ENCODE measurements at regions not wholly inside any gene's neighbourhood (a gene's known extent, or its start where the extent isn't known, plus 50 kb on each side); places are given as distances from the start of the nearest gene placed in this dataset.

DNA sequence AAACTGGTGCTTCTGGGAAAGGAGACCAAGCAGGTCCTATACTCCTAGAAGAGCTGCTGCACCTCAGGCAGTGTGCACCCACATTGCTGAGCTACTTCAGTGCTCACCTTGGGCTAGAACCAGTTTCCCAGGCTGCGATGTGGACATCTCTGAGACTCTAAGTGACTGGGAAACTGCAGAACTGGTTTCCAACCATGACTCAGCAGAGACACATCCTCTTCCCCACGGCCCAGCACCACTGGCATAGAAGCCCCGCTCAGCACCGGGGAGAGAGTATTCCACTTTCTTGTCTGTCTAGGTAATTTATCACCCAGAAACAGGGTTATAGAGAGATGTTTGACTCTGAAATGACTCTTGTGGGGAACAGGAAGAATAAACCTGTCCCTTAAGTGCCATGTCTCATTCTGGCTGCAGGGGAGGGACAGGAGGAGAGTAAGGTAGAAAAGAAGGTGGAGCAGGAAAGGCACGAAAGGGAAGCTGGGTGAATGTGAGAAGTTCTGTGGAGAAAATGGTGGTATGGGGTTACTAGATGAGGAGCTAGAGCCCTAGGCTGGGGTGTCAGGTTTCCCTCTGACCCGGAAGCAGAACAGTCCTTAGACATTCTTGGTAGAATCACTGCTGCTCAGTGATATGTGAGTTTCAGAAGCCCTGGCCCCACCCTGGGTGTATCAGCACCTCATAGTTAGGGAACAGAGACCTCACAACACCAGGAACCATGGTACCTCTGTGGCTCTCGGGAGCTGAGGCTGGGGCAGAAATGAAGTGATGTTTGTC lies 340.4 kb upstream of the NCAM1 start:
- H4K20me1 ChIP-seq (replicated peaks in 1 of 2; ENCODE audit: control insufficient read depth in 1 of 2, insufficient read depth in 2 of 2, low read length in 2 of 2): no peaks in the 10 kb centered on the region
- H4K8ac ChIP-seq (ENCODE audit: extremely low read depth, insufficient read depth, low read length): no peak overlapping the region
- peak overlapping the region; percentile 30; the same call in 1 of the 2 replicates for H2AFZ ChIP-seq (ENCODE audit: low read length)
- no peak overlapping the region for H3K23ac ChIP-seq (ENCODE audit: insufficient read length)
- no peaks in the 10 kb centered on the region for H3K79me2 ChIP-seq (ENCODE audit: control insufficient read depth in 1 of 2, insufficient read depth in 2 of 2, low read length in 2 of 2)
- H2BK15ac ChIP-seq (ENCODE audit: low read length): no peak overlapping the region
- no peak overlapping the region for H4K91ac ChIP-seq (replicated peaks; ENCODE audit: insufficient read length, low read length)
- H3K4me3 ChIP-seq (ENCODE audit: extremely low read depth in 1 of 4, insufficient read depth in 2 of 4, low read depth in 3 of 4, low read length in 4 of 4): no peak overlapping the region
- no peak overlapping the region for H3K56ac ChIP-seq (replicated peaks; ENCODE audit: insufficient read length, low read depth, low read length)
- DNase-seq (ENCODE audit: low read depth in 1 of 2, low spot score in 2 of 2): no peak
- H3K4me1 ChIP-seq (replicated peaks in 1 of 4; ENCODE audit: control insufficient read depth in 3 of 4, insufficient read depth in 4 of 4, low read length in 3 of 4): no peaks in the 10 kb centered on the region; a peak in 1 of 7 replicates
- no peak for FAIRE-seq
- no peak overlapping the region for H3K9ac ChIP-seq (replicated peaks in 1 of 4; ENCODE audit: extremely low read depth in 1 of 4, low read depth in 3 of 4, low read length in 3 of 4)
- H3K9me3 ChIP-seq (ENCODE audit: insufficient read depth in 2 of 2, low read depth in 1 of 2, low read length in 1 of 2): no peaks in the 10 kb centered on the region
- H2BK5ac ChIP-seq (ENCODE audit: low read depth, low read length): no peak overlapping the region
- H2AK5ac ChIP-seq (ENCODE audit: low read depth, low read length): no peak overlapping the region
- POLR2A ChIA-PET (ENCODE audit: partially characterized antibody): no interaction called here
- WGBS, 2 experiments (ENCODE audit: extremely low coverage in 1 of 2, insufficient coverage in 1 of 2, insufficient read length in 1 of 2, insufficient replicate concordance in 2 of 2, low coverage in 1 of 2, low lambda C conversion rate in 2 of 2, missing lambda C conversion rate in 1 of 2): 90% methylated on average over 7 of the region's 7 CpGs; no CpG with 5 or more reads in 1 of the 2 experiments
- no peak overlapping the region for H3K14ac ChIP-seq (ENCODE audit: insufficient read length)
- H3K4ac ChIP-seq (replicated peaks; ENCODE audit: insufficient read length, low read depth, low read length): no peak overlapping the region
- no peak overlapping the region for H2BK120ac ChIP-seq (replicated peaks; ENCODE audit: low read depth, low read length)
- no peak overlapping the region for H3K27ac ChIP-seq (ENCODE audit: low read depth, low read length)
- no peaks in the 10 kb centered on the region; the same call in 1 of the 2 replicates for H3K23me2 ChIP-seq (ENCODE audit: low read depth, low read length)
- H3K27me3 ChIP-seq (replicated peaks in 1 of 4; ENCODE audit: control insufficient read depth in 3 of 4, extremely low read depth in 1 of 4, insufficient read depth in 3 of 4, low read length in 3 of 4): no peaks in the 10 kb centered on the region
- H3K79me1 ChIP-seq (ENCODE audit: low read depth, low read length): no peaks in the 10 kb centered on the region
- H2BK12ac ChIP-seq (ENCODE audit: low read depth, low read length): no peak overlapping the region
- CTCF ChIA-PET (ENCODE audit: partially characterized antibody): interaction anchor here (0.6 to 2.7 kb wide), 2 partner anchors 14 to 371 kb away, joined by 3 to 8 read pairs; no protein-coding TSS in a partner anchor
- H3K18ac ChIP-seq (ENCODE audit: extremely low read depth, low read length): no peak overlapping the region
- no peak overlapping the region for H3K4me2 ChIP-seq (ENCODE audit: insufficient read depth in 1 of 2, low read depth in 2 of 2, low read length in 2 of 2)
- H4K5ac ChIP-seq (ENCODE audit: insufficient read length, low read depth, low read length): no peak overlapping the region
- no peaks in the 10 kb centered on the region for H3K36me3 ChIP-seq (ENCODE audit: control insufficient read depth in 2 of 4, insufficient read depth in 4 of 4, low read length in 3 of 4)
- no peak overlapping the region for H2BK20ac ChIP-seq (ENCODE audit: low read length)
- TF ChIP-seq GABPA (IDR thresholded peaks at IDR 0.05; ENCODE audit: borderline replicate concordance, insufficient read depth, low read length): no peak
- TF ChIP-seq RXRA (IDR thresholded peaks at IDR 0.05; ENCODE audit: insufficient read depth, low read depth, low read length): no peak
- TF ChIP-seq NANOG (IDR thresholded peaks at IDR 0.05; ENCODE audit: insufficient read depth, low read depth, low read length, poor library complexity, severe bottlenecking): no peak
- TF ChIP-seq CHD2 (IDR thresholded peaks at IDR 0.05; ENCODE audit: low read length): no peak
- TF ChIP-seq BRCA1 (IDR thresholded peaks at IDR 0.05; ENCODE audit: low read depth, low read length): no peak
- TF ChIP-seq MAFK (IDR thresholded peaks at IDR 0.05; ENCODE audit: low read depth, low read length): no peak
- no peak for TF ChIP-seq FOSL1 (IDR thresholded peaks at IDR 0.05; ENCODE audit: insufficient read depth, low read depth, low read length)
- TF ChIP-seq JUN (IDR thresholded peaks at IDR 0.05; ENCODE audit: low read depth, low read length): no peak
- no peak for TF ChIP-seq CTBP2 (IDR thresholded peaks at IDR 0.05; ENCODE audit: borderline replicate concordance, insufficient read depth, insufficient read length, low read length)
- TF ChIP-seq, protein P1, sequence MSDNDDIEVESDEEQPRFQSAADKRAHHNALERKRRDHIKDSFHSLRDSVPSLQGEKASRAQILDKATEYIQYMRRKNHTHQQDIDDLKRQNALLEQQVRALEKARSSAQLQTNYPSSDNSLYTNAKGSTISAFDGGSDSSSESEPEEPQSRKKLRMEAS (IDR thresholded peaks at IDR 0.05): no peak
- TF ChIP-seq RBBP5 (IDR thresholded peaks at IDR 0.05; ENCODE audit: borderline replicate concordance, low read depth, low read length): no peak
- no peak for TF ChIP-seq SUZ12 (IDR thresholded peaks at IDR 0.05; ENCODE audit: low read length)
- TF ChIP-seq ASH2L (IDR thresholded peaks at IDR 0.05; ENCODE audit: low read length): no peak

Data from H1 (cell line).